ENCODE measurements at regions not wholly inside any gene's neighbourhood (a gene's known extent, or its start where the extent isn't known, plus 50 kb on each side); places are given as distances from the start of the nearest gene placed in this dataset.
"Not testable (repeated sequence)": the region's sequence is repeated elsewhere in the genome, so short reads cannot be mapped to it uniquely, and the experiment has no call there.

- H3K4me3 ChIP-seq (ENCODE audit: low read length): no peak overlapping the region
- H3K4me1 ChIP-seq (ENCODE audit: control insufficient read depth, insufficient read depth, low read length): peaks cover 20% of the 10 kb centered on the region
- no peak overlapping the region for H3K9ac ChIP-seq (ENCODE audit: low read length)
- peaks cover 3% of the 10 kb centered on the region for H3K9me3 ChIP-seq (ENCODE audit: control insufficient read depth, low read length)
- no peaks in the 10 kb centered on the region for H3K27me3 ChIP-seq (replicated peaks; ENCODE audit: control insufficient read depth, insufficient read depth, low read length)
- peak; percentile 92 for DNase-seq (ENCODE audit: low read depth)
- no peaks in the 10 kb centered on the region for H3K36me3 ChIP-seq (ENCODE audit: control insufficient read depth, insufficient read depth, low read length, severe bottlenecking)
Measured at GRCh38 chr13:50732712-50733111, 110.8 kb downstream of the DLEU7 start.

- H3K9ac ChIP-seq (ENCODE audit: low read length): no peak overlapping the region
- no peak for DNase-seq (ENCODE audit: low read depth)
- no peak overlapping the region for H3K4me3 ChIP-seq (ENCODE audit: low read length)
- H3K36me3 ChIP-seq (ENCODE audit: control insufficient read depth, insufficient read depth, low read length, severe bottlenecking): no peaks in the 10 kb centered on the region
- H3K4me1 ChIP-seq (ENCODE audit: control insufficient read depth, insufficient read depth, low read length): peaks cover 20% of the 10 kb centered on the region
- H3K27me3 ChIP-seq (replicated peaks; ENCODE audit: control insufficient read depth, insufficient read depth, low read length): no peaks in the 10 kb centered on the region
- peaks cover 3% of the 10 kb centered on the region for H3K9me3 ChIP-seq (ENCODE audit: control insufficient read depth, low read length)
Measured at GRCh38 chr13:50733392-50733791, 110.1 kb downstream of the DLEU7 start.

GRCh38 chr13:50735071-50735470, 108.4 kb downstream of the DLEU7 start:
- H3K4me3 ChIP-seq (ENCODE audit: low read length): no peak overlapping the region
- H3K4me1 ChIP-seq (ENCODE audit: control insufficient read depth, insufficient read depth, low read length): peaks cover 20% of the 10 kb centered on the region
- peaks cover 3% of the 10 kb centered on the region for H3K9me3 ChIP-seq (ENCODE audit: control insufficient read depth, low read length)
- H3K27me3 ChIP-seq (replicated peaks; ENCODE audit: control insufficient read depth, insufficient read depth, low read length): no peaks in the 10 kb centered on the region
- no peak for DNase-seq (ENCODE audit: low read depth)
- no peak overlapping the region for H3K9ac ChIP-seq (ENCODE audit: low read length)
- H3K36me3 ChIP-seq (ENCODE audit: control insufficient read depth, insufficient read depth, low read length, severe bottlenecking): no peaks in the 10 kb centered on the region

- H3K36me3 ChIP-seq (ENCODE audit: control insufficient read depth, insufficient read depth, low read length, severe bottlenecking): no peaks in the 10 kb centered on the region
- H3K4me3 ChIP-seq (ENCODE audit: low read length): no peak overlapping the region
- no peak overlapping the region for H3K9ac ChIP-seq (ENCODE audit: low read length)
- DNase-seq (ENCODE audit: low read depth): peak; percentile 69
- H3K27me3 ChIP-seq (replicated peaks; ENCODE audit: control insufficient read depth, insufficient read depth, low read length): no peaks in the 10 kb centered on the region
- H3K9me3 ChIP-seq (ENCODE audit: control insufficient read depth, low read length): peaks cover 3% of the 10 kb centered on the region
- H3K4me1 ChIP-seq (ENCODE audit: control insufficient read depth, insufficient read depth, low read length): no peaks in the 10 kb centered on the region
Measured at GRCh38 chr13:50740052-50740741, 103.3 kb downstream of the DLEU7 start.

GRCh38 chr13:50742353-50742752, 101.1 kb downstream of the DLEU7 start:
- no peaks in the 10 kb centered on the region for H3K36me3 ChIP-seq (ENCODE audit: control insufficient read depth, insufficient read depth, low read length, severe bottlenecking)
- no peak overlapping the region for H3K4me3 ChIP-seq (ENCODE audit: low read length)
- peaks cover 3% of the 10 kb centered on the region for H3K9me3 ChIP-seq (ENCODE audit: control insufficient read depth, low read length)
- H3K4me1 ChIP-seq (ENCODE audit: control insufficient read depth, insufficient read depth, low read length): no peaks in the 10 kb centered on the region
- DNase-seq (ENCODE audit: low read depth): no peak
- H3K27me3 ChIP-seq (replicated peaks; ENCODE audit: control insufficient read depth, insufficient read depth, low read length): no peaks in the 10 kb centered on the region
- no peak overlapping the region for H3K9ac ChIP-seq (ENCODE audit: low read length)

GRCh38 chr13:50742968-50743367, 100.5 kb downstream of the DLEU7 start:
- Histone ChIP-seq H3K9me3 (ENCODE audit: control insufficient read depth, low read length) (peaks cover 3% of the 10 kb centered on the region), H3K9ac (ENCODE audit: low read length) (no peak overlapping the region), H3K36me3 (ENCODE audit: control insufficient read depth, insufficient read depth, low read length, severe bottlenecking) (no peaks in the 10 kb centered on the region), H3K27me3 (replicated peaks; ENCODE audit: control insufficient read depth, insufficient read depth, low read length) (no peaks in the 10 kb centered on the region), H3K4me1 (ENCODE audit: control insufficient read depth, insufficient read depth, low read length) (no peaks in the 10 kb centered on the region), H3K4me3 (ENCODE audit: low read length) (no peak overlapping the region)
- DNase-seq (ENCODE audit: low read depth): no peak

GRCh38 chr13:50744116-50744660, 99.3 kb downstream of the DLEU7 start:
- Histone ChIP-seq H3K9me3 (ENCODE audit: control insufficient read depth, low read length) (peaks cover 3% of the 10 kb centered on the region), H3K36me3 (ENCODE audit: control insufficient read depth, insufficient read depth, low read length, severe bottlenecking) (no peaks in the 10 kb centered on the region), H3K9ac (ENCODE audit: low read length) (no peak overlapping the region), H3K4me1 (ENCODE audit: control insufficient read depth, insufficient read depth, low read length) (no peaks in the 10 kb centered on the region), H3K27me3 (replicated peaks; ENCODE audit: control insufficient read depth, insufficient read depth, low read length) (no peaks in the 10 kb centered on the region), H3K4me3 (ENCODE audit: low read length) (no peak overlapping the region)
- DNase-seq (ENCODE audit: low read depth): no peak

GRCh38 chr13:50745542-50746115, 97.9 kb downstream of the DLEU7 start:
- Histone ChIP-seq H3K4me3 (ENCODE audit: low read length) (no peak overlapping the region), H3K27me3 (replicated peaks; ENCODE audit: control insufficient read depth, insufficient read depth, low read length) (no peaks in the 10 kb centered on the region), H3K36me3 (ENCODE audit: control insufficient read depth, insufficient read depth, low read length, severe bottlenecking) (no peaks in the 10 kb centered on the region), H3K9ac (ENCODE audit: low read length) (no peak overlapping the region), H3K4me1 (ENCODE audit: control insufficient read depth, insufficient read depth, low read length) (no peaks in the 10 kb centered on the region), H3K9me3 (ENCODE audit: control insufficient read depth, low read length) (peaks cover 11% of the 10 kb centered on the region)
- no peak for DNase-seq (ENCODE audit: low read depth)

GRCh38 chr13:50747737-50748350, 95.6 kb downstream of the DLEU7 start:
- Histone ChIP-seq H3K4me3 (ENCODE audit: low read length) (no peak overlapping the region), H3K9me3 (ENCODE audit: control insufficient read depth, low read length) (peaks cover 8% of the 10 kb centered on the region), H3K36me3 (ENCODE audit: control insufficient read depth, insufficient read depth, low read length, severe bottlenecking) (no peaks in the 10 kb centered on the region), H3K27me3 (replicated peaks; ENCODE audit: control insufficient read depth, insufficient read depth, low read length) (no peaks in the 10 kb centered on the region), H3K4me1 (ENCODE audit: control insufficient read depth, insufficient read depth, low read length) (no peaks in the 10 kb centered on the region), H3K9ac (ENCODE audit: low read length) (no peak overlapping the region)
- no peak for DNase-seq (ENCODE audit: low read depth)

GRCh38 chr13:50753221-50753620, 90.3 kb downstream of the DLEU7 start:
- H3K36me3 ChIP-seq (ENCODE audit: control insufficient read depth, insufficient read depth, low read length, severe bottlenecking); H3K4me1 ChIP-seq (ENCODE audit: control insufficient read depth, insufficient read depth, low read length); H3K9ac ChIP-seq (ENCODE audit: low read length); H3K27me3 ChIP-seq (replicated peaks; ENCODE audit: control insufficient read depth, insufficient read depth, low read length); DNase-seq (ENCODE audit: low read depth); H3K4me3 ChIP-seq (ENCODE audit: low read length): not testable (repeated sequence)
- peaks cover 16% of the 10 kb centered on the region for H3K9me3 ChIP-seq (ENCODE audit: control insufficient read depth, low read length)

GRCh38 chr13:50755862-50756685, 87.4 kb downstream of the DLEU7 start:
- H3K27me3 ChIP-seq (replicated peaks; ENCODE audit: control insufficient read depth, insufficient read depth, low read length); H3K9ac ChIP-seq (ENCODE audit: low read length); DNase-seq (ENCODE audit: low read depth); H3K4me3 ChIP-seq (ENCODE audit: low read length); H3K36me3 ChIP-seq (ENCODE audit: control insufficient read depth, insufficient read depth, low read length, severe bottlenecking): not testable (repeated sequence)
- peaks cover 11% of the 10 kb centered on the region for H3K4me1 ChIP-seq (ENCODE audit: control insufficient read depth, insufficient read depth, low read length)
- peaks cover 14% of the 10 kb centered on the region for H3K9me3 ChIP-seq (ENCODE audit: control insufficient read depth, low read length)
